ENCODE measurements at regions not wholly inside any gene's neighbourhood (a gene's known extent, or its start where the extent isn't known, plus 50 kb on each side); places are given as distances from the start of the nearest gene placed in this dataset.
"Not testable (repeated sequence)": the region's sequence is repeated elsewhere in the genome, so short reads cannot be mapped to it uniquely, and the experiment has no call there.

- DNase-seq (ENCODE audit: low spot score): no peak
These were observed 406.6 kb downstream of the NYAP2 start for GRCh38 chr2:225806105-225806504.

- DNase-seq (ENCODE audit: low spot score): not testable (repeated sequence)
These were observed 402.6 kb downstream of the NYAP2 start for GRCh38 chr2:225802076-225802475.

- no peak for DNase-seq (ENCODE audit: low spot score)
These were observed 397.9 kb downstream of the NYAP2 start for GRCh38 chr2:225797394-225797793.

- no peak for DNase-seq (ENCODE audit: low spot score)
These were observed 395.3 kb downstream of the NYAP2 start for GRCh38 chr2:225794652-225795400.

DNA sequence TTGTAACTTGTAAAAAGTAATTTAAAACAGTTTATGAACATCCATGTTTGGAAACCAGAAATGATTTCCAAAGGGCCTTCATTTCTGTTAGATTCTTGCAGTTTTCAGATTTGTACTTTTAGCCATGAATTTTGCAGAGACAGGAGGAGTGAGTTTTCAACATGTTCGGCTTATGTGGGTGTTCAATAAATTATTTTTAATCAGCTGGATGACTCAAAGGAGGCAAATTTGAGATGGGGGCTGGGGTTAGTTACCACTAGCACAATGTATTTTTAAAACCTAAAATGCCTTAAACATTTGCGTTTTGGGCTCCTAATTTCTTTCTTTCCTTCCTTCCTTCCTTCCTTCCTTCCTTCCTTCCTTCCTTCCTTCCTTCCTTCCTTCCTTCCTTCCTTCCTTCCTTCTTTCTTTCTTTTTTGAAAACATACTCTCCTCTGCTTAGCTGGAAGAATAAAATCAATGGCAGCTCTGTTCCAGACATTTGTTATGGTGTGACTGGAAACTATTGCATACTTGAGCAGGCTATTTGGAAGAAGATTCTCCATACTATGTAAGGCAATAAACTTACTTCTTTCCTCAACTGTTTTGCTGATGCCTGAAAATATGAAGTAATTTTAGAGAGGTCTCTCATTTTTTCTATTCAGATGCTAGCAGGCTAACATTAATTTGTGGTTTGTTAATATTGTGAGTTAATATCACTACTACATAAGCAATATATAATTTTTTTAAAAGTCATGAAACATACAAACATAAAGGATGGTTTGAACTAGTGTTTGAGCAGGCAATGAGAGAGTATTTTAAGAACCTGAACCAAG is 394.4 kb downstream of the NYAP2 start:
- no peak for DNase-seq (ENCODE audit: low spot score)

DNA sequence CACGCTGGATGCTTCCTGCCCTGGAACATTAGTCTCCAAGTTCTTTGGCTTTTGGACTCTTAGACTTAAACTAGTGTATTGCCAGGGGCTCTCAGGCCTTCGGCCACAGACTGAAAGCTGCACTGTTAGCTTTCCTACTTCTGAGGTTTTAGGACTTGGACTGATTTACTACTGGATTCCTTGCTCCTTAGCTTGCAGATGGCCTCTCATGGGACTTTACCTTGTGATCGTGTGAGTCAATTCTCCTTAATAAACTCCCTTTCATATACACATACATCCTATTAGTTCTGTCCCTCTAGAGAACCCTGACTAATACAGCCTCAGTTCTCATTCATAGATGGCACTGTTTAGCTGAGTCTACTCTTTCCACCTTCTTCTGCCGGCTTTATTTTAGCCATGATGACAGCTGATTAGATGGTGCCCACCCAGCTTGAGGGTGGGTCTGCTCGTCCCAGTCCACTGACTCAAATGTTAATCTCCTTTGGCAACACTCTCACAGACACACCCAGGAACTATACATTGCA is 389.1 kb downstream of the NYAP2 start:
- DNase-seq (ENCODE audit: low spot score): no peak

- DNase-seq (ENCODE audit: low spot score): no peak
These were observed 388.0 kb downstream of the NYAP2 start for GRCh38 chr2:225787497-225787896.

DNA sequence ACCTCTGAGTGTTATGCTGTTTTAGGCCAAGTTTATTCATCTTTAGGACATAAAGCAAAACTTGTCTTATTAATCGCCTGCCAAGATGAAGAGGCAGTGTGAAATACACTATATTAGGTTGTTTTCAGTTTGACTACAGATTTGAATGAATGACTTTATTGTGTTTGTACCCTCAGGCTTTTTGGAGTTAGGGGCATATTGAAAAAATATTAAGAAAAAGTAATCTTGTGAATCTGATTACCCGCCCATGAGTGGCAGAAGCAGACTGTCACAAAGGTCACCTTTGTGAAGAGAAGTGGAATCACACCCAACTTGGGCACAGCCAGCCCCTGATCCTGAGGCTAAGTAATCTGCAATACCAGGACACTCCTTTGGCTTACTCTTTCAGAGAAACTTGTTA is 382.5 kb downstream of the NYAP2 start:
- DNase-seq (ENCODE audit: low spot score): no peak

DNA sequence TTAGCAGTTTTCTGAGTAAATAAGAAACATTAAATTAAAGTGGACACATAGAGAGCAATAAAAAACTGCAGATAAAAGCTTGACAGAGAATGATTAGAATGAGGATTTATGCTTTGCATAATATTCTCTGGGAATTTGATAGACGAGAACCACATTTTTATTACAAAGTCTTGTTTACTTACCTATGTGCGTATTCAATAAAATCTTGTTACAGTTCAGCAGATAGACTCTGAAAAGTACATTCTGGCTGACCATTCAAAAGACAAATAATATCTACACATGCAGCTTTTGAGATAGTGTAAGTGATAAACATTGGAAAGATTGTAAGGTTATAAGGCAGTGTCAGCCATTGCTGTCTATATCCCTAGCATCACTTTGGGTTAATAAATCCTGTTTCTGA is 381.6 kb downstream of the NYAP2 start:
- DNase-seq (ENCODE audit: low spot score): no peak

DNA sequence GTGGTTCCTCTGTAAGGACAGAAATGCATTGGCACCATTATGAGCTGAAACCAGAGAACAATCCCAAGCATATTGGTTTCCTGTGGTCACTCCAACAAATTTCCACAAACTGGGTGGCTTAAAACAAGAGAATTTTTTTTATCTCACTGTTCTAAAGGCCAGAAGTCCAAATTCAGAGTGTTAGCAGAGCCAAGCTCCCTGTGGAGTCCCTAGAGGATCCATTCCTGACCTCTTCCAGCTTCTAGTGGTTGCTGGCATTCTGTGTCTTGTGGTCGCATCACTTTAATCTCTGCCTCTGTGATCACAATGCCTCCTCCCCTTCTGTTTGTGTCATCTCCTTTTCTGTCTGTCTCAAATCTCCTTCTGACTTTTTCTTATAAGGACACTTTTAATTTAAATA is 380.3 kb downstream of the NYAP2 start:
- no peak for DNase-seq (ENCODE audit: low spot score)

DNA sequence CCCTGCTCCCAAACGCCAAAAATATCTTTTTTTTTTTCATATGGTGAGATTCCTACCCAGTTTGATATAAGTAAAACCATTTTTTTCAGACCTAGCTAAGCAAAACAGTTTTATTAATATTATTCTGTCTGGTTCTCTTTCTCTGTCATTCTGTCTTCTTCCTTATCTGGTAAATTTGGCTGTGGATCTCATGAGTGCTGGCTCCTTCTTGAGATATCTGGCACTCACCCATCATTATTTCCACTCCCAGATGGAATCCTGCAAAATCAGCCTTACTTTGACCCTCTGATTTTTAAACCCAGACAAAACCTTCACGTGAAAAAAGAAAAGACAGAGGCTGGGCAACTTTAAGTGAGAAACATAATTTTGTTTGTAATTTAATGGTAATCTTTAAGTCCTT is 373.6 kb downstream of the NYAP2 start:
- no peak for DNase-seq (ENCODE audit: low spot score)

DNA sequence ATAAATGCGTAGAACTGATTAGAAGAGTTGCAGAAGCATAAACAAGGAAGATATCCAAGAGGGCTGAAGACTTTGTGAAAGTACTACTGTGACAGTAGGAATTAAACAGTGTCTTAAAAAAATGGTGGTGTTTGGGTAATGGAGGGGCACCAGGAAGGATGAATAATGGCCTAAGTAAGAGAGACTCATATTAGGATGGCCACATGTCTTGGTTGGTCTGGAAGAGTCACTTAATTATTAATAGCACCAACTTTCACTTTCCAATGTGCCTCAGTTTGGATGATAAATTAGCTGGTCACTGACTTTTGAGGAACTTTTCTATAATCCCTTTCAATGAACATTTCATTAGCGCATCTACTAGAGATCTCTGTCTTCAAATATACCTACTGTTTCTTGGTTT is 372.2 kb downstream of the NYAP2 start:
- DNase-seq (ENCODE audit: low spot score): no peak

GRCh38 chr2:225768741-225769140 is 369.2 kb downstream of the NYAP2 start:
- no peak for DNase-seq (ENCODE audit: low spot score)

DNA sequence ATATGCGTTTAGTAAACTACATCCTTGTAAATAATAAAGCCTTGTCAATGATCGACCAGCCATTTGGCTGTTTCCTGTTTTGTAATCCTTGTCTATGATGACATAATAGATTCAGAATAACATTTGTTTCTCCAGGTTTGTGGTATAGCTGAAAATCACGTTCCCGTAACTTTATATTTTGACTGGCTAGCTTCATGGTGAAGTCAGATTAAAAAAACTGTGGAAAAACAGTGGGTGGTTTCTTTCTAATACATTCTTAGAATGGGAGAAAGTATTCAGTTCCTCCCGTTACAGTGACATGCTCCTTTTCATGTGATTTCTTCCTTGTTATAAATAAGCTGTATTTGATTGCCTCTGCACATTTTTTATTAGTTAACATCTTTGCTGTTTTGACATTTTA is 366.9 kb downstream of the NYAP2 start:
- no peak for DNase-seq (ENCODE audit: low spot score)

DNA sequence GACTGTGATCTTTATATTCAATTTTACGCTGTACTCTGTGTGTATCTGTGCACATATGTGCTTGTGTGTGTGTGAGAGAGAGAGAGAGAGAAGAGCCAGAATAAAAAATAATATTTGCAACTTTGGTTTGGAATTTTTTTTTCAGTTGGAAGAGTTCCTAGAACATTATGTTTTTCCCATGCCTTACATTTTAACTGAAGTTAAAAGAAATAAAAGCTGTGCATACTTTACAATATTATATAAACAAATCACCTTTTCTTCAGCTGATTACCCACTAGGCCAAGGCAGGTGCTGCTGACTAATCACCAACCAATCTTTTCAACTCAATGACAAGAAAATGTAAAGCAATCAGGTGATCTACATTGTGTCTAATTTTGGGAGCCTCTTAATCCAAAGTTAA is 366.3 kb downstream of the NYAP2 start:
- no peak for DNase-seq (ENCODE audit: low spot score)

- DNase-seq (ENCODE audit: low spot score): no peak
These were observed 364.8 kb downstream of the NYAP2 start for GRCh38 chr2:225764346-225764745.

GRCh38 chr2:225763711-225764110 is 364.2 kb downstream of the NYAP2 start:
- DNase-seq (ENCODE audit: low spot score): no peak

GRCh38 chr2:225761396-225761795 is 361.9 kb downstream of the NYAP2 start:
- DNase-seq (ENCODE audit: low spot score): no peak

DNA sequence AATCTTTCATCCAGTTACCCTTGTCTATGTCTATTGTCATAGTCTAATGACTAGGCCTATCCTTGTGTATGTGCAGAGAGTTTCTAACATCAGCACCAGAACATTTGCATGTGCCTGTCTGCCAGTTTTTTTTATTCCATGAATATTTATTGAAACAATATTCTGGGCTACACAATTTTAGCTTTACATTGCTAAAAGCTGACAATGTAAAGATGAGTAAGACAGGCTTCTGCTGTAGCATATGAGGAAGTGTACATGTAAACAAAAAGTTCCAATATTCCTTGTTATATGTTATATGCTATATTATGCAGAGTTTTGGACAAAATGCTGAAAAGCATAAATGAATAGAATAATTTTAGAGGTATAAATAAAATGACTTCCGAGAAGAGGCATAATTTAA is 357.7 kb downstream of the NYAP2 start:
- DNase-seq (ENCODE audit: low spot score): no peak

- no peak for DNase-seq (ENCODE audit: low spot score)
These were observed 356.7 kb downstream of the NYAP2 start for GRCh38 chr2:225756198-225756597.

- DNase-seq (ENCODE audit: low spot score): no peak
These were observed 349.1 kb downstream of the NYAP2 start for GRCh38 chr2:225748609-225749008.

- DNase-seq (ENCODE audit: low spot score): not testable (repeated sequence)
These were observed 344.5 kb downstream of the NYAP2 start for GRCh38 chr2:225743996-225744395.

DNA sequence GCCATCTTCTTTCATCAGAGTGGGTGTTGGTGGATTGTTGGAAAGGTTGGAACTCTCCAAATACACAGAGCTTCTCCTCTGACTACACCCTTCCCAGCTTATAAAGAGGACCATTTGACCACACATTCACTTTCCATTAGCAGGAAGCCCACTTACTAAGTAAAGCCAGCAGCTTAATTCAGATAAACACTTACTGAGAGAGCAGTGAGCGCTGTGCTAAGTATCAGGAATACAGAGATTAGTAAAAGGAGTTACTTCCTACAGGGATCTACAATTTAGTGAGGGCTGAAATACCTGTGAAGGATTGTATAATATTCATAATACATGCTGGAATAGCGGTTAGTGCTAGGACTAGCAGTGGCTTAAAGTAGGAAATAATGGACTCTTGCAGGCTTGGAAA is 343.0 kb downstream of the NYAP2 start:
- no peak for DNase-seq (ENCODE audit: low spot score)

All from kidney capillary endothelial cell (primary cell).